HUES48 (cell line): ENCODE measurements at regions not wholly inside any gene's neighbourhood (a gene's known extent, or its start where the extent isn't known, plus 50 kb on each side); places are given as distances from the start of the nearest gene placed in this dataset.

ENCODE experiments used
- H3K27ac ChIP-seq: one replicate; pipeline ENCODE4 v1.7.0; 2013; ENCODE audit warnings: low read depth, low read length, inconsistent platforms
- H3K27me3 ChIP-seq: 2 replicates; pipeline ENCODE4 v1.6.1; 2013; ENCODE audit warnings: mild to moderate bottlenecking, low read length; ENCODE audit not compliant: control insufficient read depth, insufficient read depth
- H3K36me3 ChIP-seq: 2 replicates; pipeline ENCODE4 v1.6.1; 2013; ENCODE audit warnings: low read length; ENCODE audit not compliant: control insufficient read depth, insufficient read depth
- H3K4me1 ChIP-seq: 2 replicates; pipeline ENCODE4 v1.6.1; 2013; ENCODE audit warnings: mild to moderate bottlenecking, low read length; ENCODE audit not compliant: control insufficient read depth, insufficient read depth
- H3K4me3 ChIP-seq: 2 replicates; pipeline ENCODE4 v1.5.1; 2013; ENCODE audit warnings: mild to moderate bottlenecking, low read depth, low read length
- H3K9ac ChIP-seq: 2 replicates; pipeline ENCODE4 v1.6.1; 2013; ENCODE audit warnings: mild to moderate bottlenecking, low read depth, low read length, moderate library complexity
- H3K9me3 ChIP-seq: 2 replicates; pipeline ENCODE4 v1.6.1; 2013; ENCODE audit warnings: low read length; ENCODE audit not compliant: control insufficient read depth, insufficient read depth

- no peak overlapping the region for H3K4me3 ChIP-seq
- no peaks in the 10 kb centered on the region for H3K27me3 ChIP-seq
- H3K36me3 ChIP-seq: no peaks in the 10 kb centered on the region
- H3K9me3 ChIP-seq: no peaks in the 10 kb centered on the region
- no peak overlapping the region for H3K9ac ChIP-seq
- no peaks in the 10 kb centered on the region for H3K4me1 ChIP-seq
- H3K27ac ChIP-seq: no peak overlapping the region
These were observed 376.4 kb downstream of the SNAPC1 start for GRCh38 chr14:62138593-62138992.

GRCh38 chr14:62141139-62141538, 378.9 kb downstream of the SNAPC1 start:
- H3K9me3 ChIP-seq: no peaks in the 10 kb centered on the region
- H3K4me3 ChIP-seq: no peak overlapping the region
- H3K27ac ChIP-seq: no peak overlapping the region
- H3K4me1 ChIP-seq: no peaks in the 10 kb centered on the region
- no peaks in the 10 kb centered on the region for H3K27me3 ChIP-seq
- no peaks in the 10 kb centered on the region for H3K36me3 ChIP-seq
- H3K9ac ChIP-seq: no peak overlapping the region

- H3K36me3 ChIP-seq: no peaks in the 10 kb centered on the region
- no peak overlapping the region for H3K9ac ChIP-seq
- no peaks in the 10 kb centered on the region for H3K4me1 ChIP-seq
- no peaks in the 10 kb centered on the region for H3K9me3 ChIP-seq
- H3K4me3 ChIP-seq: no peak overlapping the region
- no peak overlapping the region for H3K27ac ChIP-seq
- H3K27me3 ChIP-seq: no peaks in the 10 kb centered on the region
These were observed 381.0 kb downstream of the SNAPC1 start for GRCh38 chr14:62143245-62143644.

GRCh38 chr14:62144863-62145262, 382.6 kb downstream of the SNAPC1 start:
- H3K4me1 ChIP-seq: no peaks in the 10 kb centered on the region
- no peak overlapping the region for H3K27ac ChIP-seq
- H3K27me3 ChIP-seq: no peaks in the 10 kb centered on the region
- no peak overlapping the region for H3K4me3 ChIP-seq
- no peak overlapping the region for H3K9ac ChIP-seq
- H3K36me3 ChIP-seq: no peaks in the 10 kb centered on the region
- no peaks in the 10 kb centered on the region for H3K9me3 ChIP-seq

- Histone ChIP-seq H3K36me3 (no peaks in the 10 kb centered on the region), H3K9me3 (no peaks in the 10 kb centered on the region), H3K9ac (no peak overlapping the region), H3K4me1 (no peaks in the 10 kb centered on the region), H3K4me3 (no peak overlapping the region), H3K27me3 (no peaks in the 10 kb centered on the region), H3K27ac (no peak overlapping the region)
These were observed 383.8 kb downstream of the SNAPC1 start for GRCh38 chr14:62146030-62146429.

- Histone ChIP-seq H3K27ac (no peak overlapping the region), H3K4me3 (no peak overlapping the region), H3K4me1 (no peaks in the 10 kb centered on the region), H3K9me3 (no peaks in the 10 kb centered on the region), H3K27me3 (no peaks in the 10 kb centered on the region), H3K9ac (no peak overlapping the region), H3K36me3 (no peaks in the 10 kb centered on the region)
These were observed 393.8 kb downstream of the SNAPC1 start for GRCh38 chr14:62156052-62156451.

- no peak overlapping the region for H3K9ac ChIP-seq
- H3K27me3 ChIP-seq: no peaks in the 10 kb centered on the region
- H3K4me3 ChIP-seq: no peak overlapping the region
- no peaks in the 10 kb centered on the region for H3K9me3 ChIP-seq
- no peaks in the 10 kb centered on the region for H3K36me3 ChIP-seq
- H3K4me1 ChIP-seq: no peaks in the 10 kb centered on the region
- no peak overlapping the region for H3K27ac ChIP-seq
These were observed 396.6 kb downstream of the SNAPC1 start for GRCh38 chr14:62158779-62159178.

- Histone ChIP-seq H3K36me3 (no peaks in the 10 kb centered on the region), H3K27me3 (no peaks in the 10 kb centered on the region), H3K4me3 (no peak overlapping the region), H3K4me1 (no peaks in the 10 kb centered on the region), H3K9ac (no peak overlapping the region), H3K9me3 (no peaks in the 10 kb centered on the region), H3K27ac (no peak overlapping the region)
These were observed 397.1 kb downstream of the SNAPC1 start for GRCh38 chr14:62159314-62159713.

- H3K27ac ChIP-seq: no peak overlapping the region
- no peak overlapping the region for H3K4me3 ChIP-seq
- H3K4me1 ChIP-seq: no peaks in the 10 kb centered on the region
- no peak overlapping the region for H3K9ac ChIP-seq
- H3K36me3 ChIP-seq: no peaks in the 10 kb centered on the region
- H3K27me3 ChIP-seq: no peaks in the 10 kb centered on the region
- no peaks in the 10 kb centered on the region for H3K9me3 ChIP-seq
These were observed 400.9 kb downstream of the SNAPC1 start for GRCh38 chr14:62162998-62163589.

GRCh38 chr14:62168564-62169155, 406.4 kb downstream of the SNAPC1 start:
- no peaks in the 10 kb centered on the region for H3K27me3 ChIP-seq
- H3K27ac ChIP-seq: no peak overlapping the region
- no peaks in the 10 kb centered on the region for H3K36me3 ChIP-seq
- H3K4me1 ChIP-seq: peaks cover 6% of the 10 kb centered on the region; the same call in 1 of the 2 replicates
- no peaks in the 10 kb centered on the region for H3K9me3 ChIP-seq
- no peak overlapping the region for H3K4me3 ChIP-seq
- H3K9ac ChIP-seq: no peak overlapping the region

GRCh38 chr14:62179367-62180018, 417.3 kb downstream of the SNAPC1 start:
- Histone ChIP-seq H3K4me1 (no peaks in the 10 kb centered on the region), H3K9me3 (no peaks in the 10 kb centered on the region), H3K27ac (no peak overlapping the region), H3K27me3 (no peaks in the 10 kb centered on the region), H3K4me3 (no peak overlapping the region), H3K36me3 (no peaks in the 10 kb centered on the region), H3K9ac (no peak overlapping the region)
